IMR-90 (cell line): ENCODE measurements at regions not wholly inside any gene's neighbourhood (a gene's known extent, or its start where the extent isn't known, plus 50 kb on each side); places are given as distances from the start of the nearest gene placed in this dataset.

Experiments used
- ATAC-seq: fragments of 200-7000 bp; cut with Tn5 transposase; 2 replicates; pipeline ENCODE4 v1.9.1; 2020; ENCODE audit warnings: low read depth, mild to moderate bottlenecking, moderate library complexity
- BruUV-seq: library from RNA; stranded (reverse); fragments of 400-500 nt; replicated peaks from 2 replicates; lab custom pipeline; 2021; lab: Mats Ljungman, UMichigan
- CTCF ChIA-PET: fragments of 300-600 bp; formaldehyde crosslinking; extraction: SDS; loops from one replicate; lab custom pipeline; 2021; ENCODE audit warnings: antibody characterized with exemption; lab: Yijun Ruan, JAX
- POLR2A ChIA-PET: fragments of 300-600 bp; sonication (Branson Sonifier 250); formaldehyde crosslinking; loops from one replicate; lab custom pipeline; 2022; ENCODE audit warnings: antibody characterized with exemption; ENCODE audit not compliant: unreplicated experiment; lab: Charles Lee
- DNase-seq: peaks from one replicate; pipeline ENCODE4 v3.0.0; 2013
- H2AFZ ChIP-seq: replicated peaks from 2 replicates; pipeline ENCODE3; 2013; ENCODE audit warnings: low read length, mild to moderate bottlenecking; ENCODE audit not compliant: poor library complexity
- H2AK5ac ChIP-seq: 2 replicates; pipeline ENCODE4 v1.6.1; 2013; ENCODE audit warnings: low read depth, low read length, inconsistent platforms
- H2AK9ac ChIP-seq: replicated peaks from 2 replicates; pipeline ENCODE3; 2013; ENCODE audit warnings: mild to moderate bottlenecking, low read depth, low read length, moderate library complexity; ENCODE audit not compliant: poor library complexity
- H2BK120ac ChIP-seq: 2 replicates; pipeline ENCODE4 v1.6.1; 2013; ENCODE audit warnings: low read depth, low read length, inconsistent platforms
- H2BK15ac ChIP-seq: 3 replicates; pipeline ENCODE4 v1.6.1; 2013; ENCODE audit warnings: low read depth, low read length, inconsistent platforms
- H2BK20ac ChIP-seq: 2 replicates; pipeline ENCODE4 v1.6.1; 2013; ENCODE audit warnings: low read depth, mild to moderate bottlenecking, inconsistent platforms, low read length, moderate library complexity
- H2BK5ac ChIP-seq: 2 replicates; pipeline ENCODE4 v1.6.1; 2013; ENCODE audit warnings: mild to moderate bottlenecking, low read depth, low read length, inconsistent platforms; ENCODE audit not compliant: poor library complexity, severe bottlenecking
- H3K14ac ChIP-seq: replicated peaks from 2 replicates; pipeline ENCODE4 v1.6.1; 2013; ENCODE audit warnings: low read depth, low read length, inconsistent platforms
- H3K18ac ChIP-seq: 2 replicates; pipeline ENCODE4 v1.6.1; 2013; ENCODE audit warnings: low read depth, low read length, control low read depth
- H3K23ac ChIP-seq: 2 replicates; pipeline ENCODE4 v1.6.1; 2013; ENCODE audit warnings: low read depth, low read length, inconsistent platforms
- H3K27ac ChIP-seq: 2 replicates; pipeline ENCODE4 v1.5.1; 2013; ENCODE audit warnings: mild to moderate bottlenecking, control low read depth, low read length; ENCODE audit not compliant: insufficient read depth
- H3K27me3 ChIP-seq: 2 replicates; pipeline ENCODE4 v1.6.1; 2013; ENCODE audit warnings: low read length; ENCODE audit not compliant: control insufficient read depth, insufficient read depth
- H3K36me3 ChIP-seq: 2 replicates; pipeline ENCODE4 v1.6.1; 2013; ENCODE audit warnings: low read length, mixed read lengths; ENCODE audit not compliant: control insufficient read depth, insufficient read depth
- H3K4ac ChIP-seq: 2 replicates; pipeline ENCODE4 v1.6.1; 2013; ENCODE audit warnings: low read depth, low read length, inconsistent platforms
- H3K4me1 ChIP-seq: 2 replicates; pipeline ENCODE4 v1.6.1; 2013; ENCODE audit warnings: low read length, mixed read lengths; ENCODE audit not compliant: control insufficient read depth, insufficient read depth
- H3K4me2 ChIP-seq: 2 replicates; pipeline ENCODE4 v1.6.1; 2013; ENCODE audit warnings: low read depth, mild to moderate bottlenecking, control low read depth, low read length, moderate library complexity
- H3K4me3 ChIP-seq: 2 replicates; pipeline ENCODE4 v1.5.1; 2013; ENCODE audit warnings: low read depth, mild to moderate bottlenecking, control low read depth, low read length, moderate library complexity; ENCODE audit not compliant: insufficient read depth
- H3K56ac ChIP-seq: 2 replicates; pipeline ENCODE4 v1.6.1; 2013; ENCODE audit warnings: low read length, inconsistent platforms; ENCODE audit not compliant: insufficient read depth; ENCODE audit errors: extremely low read depth
- H3K79me1 ChIP-seq, 2 experiments: 2 replicates each; pipeline ENCODE4 v1.6.1; 2013; ENCODE audit warnings: low read length in 2 of 2, inconsistent platforms in 1 of 2, low read depth in 1 of 2
- H3K9ac ChIP-seq: 2 replicates; pipeline ENCODE4 v1.6.1; 2013; ENCODE audit warnings: low read depth, low read length, control low read depth
- H3K9me1 ChIP-seq: 2 replicates; pipeline ENCODE4 v1.6.1; 2013; ENCODE audit warnings: low read length, inconsistent platforms; ENCODE audit not compliant: insufficient read depth
- H3K9me3 ChIP-seq: 2 replicates; pipeline ENCODE4 v1.6.1; 2013; ENCODE audit warnings: low read length; ENCODE audit not compliant: control insufficient read depth, insufficient read depth
- H4K20me1 ChIP-seq: 2 replicates; pipeline ENCODE4 v1.6.1; 2013; ENCODE audit warnings: low read length, inconsistent platforms; ENCODE audit not compliant: insufficient read depth
- H4K5ac ChIP-seq: 2 replicates; pipeline ENCODE4 v1.6.1; 2013; ENCODE audit warnings: mild to moderate bottlenecking, low read depth, low read length, control low read depth
- H4K8ac ChIP-seq, 2 experiments: 2 replicates each; pipeline ENCODE4 v1.6.1; 2013; ENCODE audit warnings: low read depth in 2 of 2, low read length in 2 of 2, control low read depth in 1 of 2, inconsistent platforms in 1 of 2
- H4K91ac ChIP-seq: 2 replicates; pipeline ENCODE4 v1.6.1; 2013; ENCODE audit warnings: low read depth, low read length, inconsistent platforms; ENCODE audit not compliant: insufficient read depth
- BHLHE40 ChIP-seq: fragments of 150-350 bp; IDR thresholded peaks from 2 replicates; pipeline ENCODE4 v1.6.1; 2016; ENCODE audit warnings: mild to moderate bottlenecking, low read depth, low read length
- CEBPB ChIP-seq: IDR thresholded peaks from 2 replicates; pipeline ENCODE4 v1.6.1; 2012; ENCODE audit warnings: low read depth, low read length, improper control_type of control experiment
- CHD1 ChIP-seq: IDR thresholded peaks from 2 replicates; pipeline ENCODE4 v1.6.1; 2012; ENCODE audit warnings: low read depth, low read length, improper control_type of control experiment
- FOS ChIP-seq: fragments of 150-350 bp; IDR thresholded peaks from 2 replicates; pipeline ENCODE4 v1.6.1; 2016; ENCODE audit warnings: low read depth, low read length
- MAFK ChIP-seq: IDR thresholded peaks from 2 replicates; pipeline ENCODE4 v1.6.1; 2012; ENCODE audit warnings: low read depth, low read length, improper control_type of control experiment
- MAZ ChIP-seq: IDR thresholded peaks from 2 replicates; pipeline ENCODE4 v1.6.1; 2012; ENCODE audit warnings: low read depth, mild to moderate bottlenecking, low read length, improper control_type of control experiment, moderate library complexity, borderline replicate concordance
- MXI1 ChIP-seq: IDR thresholded peaks from 2 replicates; pipeline ENCODE4 v1.6.1; 2012; ENCODE audit warnings: low read depth, mild to moderate bottlenecking, low read length, moderate library complexity, borderline replicate concordance
- NFE2L2 ChIP-seq: fragments of 150-350 bp; IDR thresholded peaks from 2 replicates; pipeline ENCODE4 v1.6.1; 2016; ENCODE audit warnings: low read depth, mild to moderate bottlenecking, low read length
- POLR2A ChIP-seq: IDR thresholded peaks from 2 replicates; pipeline ENCODE4 v1.6.1; 2012; ENCODE audit warnings: mild to moderate bottlenecking, low read depth, low read length
- RAD21 ChIP-seq: IDR thresholded peaks from 2 replicates; pipeline ENCODE4 v1.6.1; 2012; ENCODE audit warnings: low read length, improper control_type of control experiment
- RCOR1 ChIP-seq: IDR thresholded peaks from 2 replicates; pipeline ENCODE4 v1.6.1; 2012; ENCODE audit warnings: mild to moderate bottlenecking, low read length, improper control_type of control experiment; ENCODE audit not compliant: insufficient replicate concordance
- RFX5 ChIP-seq: IDR thresholded peaks from 2 replicates; pipeline ENCODE4 v1.8.0; 2012; ENCODE audit warnings: low read depth, mild to moderate bottlenecking, low read length, moderate library complexity
- SMC3 ChIP-seq: fragments of 150-350 bp; IDR thresholded peaks from 2 replicates; pipeline ENCODE4 v1.6.1; 2016; ENCODE audit warnings: low read depth, mild to moderate bottlenecking, antibody characterized with exemption, low read length, moderate library complexity
- WGBS, 2 experiments: methylation state at CpG; one replicate each; pipeline versions ENCODE4 v1.1.5 to v1.1.7; 2013; ENCODE audit warnings: missing lambda C conversion rate in 2 of 2; ENCODE audit not compliant: insufficient read length in 1 of 2; ENCODE audit errors: extremely low coverage in 2 of 2; 5-methylcytosine and 5-hydroxymethylcytosine counted together
- dilution Hi-C: fragments of 300-500 bp; cut with HindIII; formaldehyde crosslinking; loops from one replicate; pipeline ENCODE4 v1.14.3; 2018; ENCODE audit warnings: low sequenced_read_pairs; ENCODE audit not compliant: unreplicated experiment
- in situ Hi-C: fragments of 300-500 bp; cut with MboI; formaldehyde crosslinking; loops from 3 replicates; pipeline ENCODE4 v1.14.3; 2019; ENCODE audit warnings: low sequenced_read_pairs, inconsistent platforms, mixed read lengths
- intact Hi-C: fragments of 100-400 bp; cut with micrococcal nuclease; formaldehyde crosslinking; loops from 2 replicates; pipeline ENCODE4 v1.10.0; 2022
- TF ChIP-seq, protein P1 (sequence below): conservative IDR thresholded peaks from 2 replicates; pipeline ENCODE4 v1.5.1; 2012; ENCODE audit warnings: mild to moderate bottlenecking, low read depth, low read length, improper control_type of control experiment
- TF ChIP-seq, protein P2 (sequence below): fragments of 150-350 bp; IDR thresholded peaks from 2 replicates; pipeline ENCODE4 v1.6.1; 2016; ENCODE audit warnings: low read depth, mild to moderate bottlenecking, low read length, moderate library complexity, borderline replicate concordance
- TF ChIP-seq, protein P3 (sequence below): fragments of 150-350 bp; IDR thresholded peaks from 2 replicates; pipeline ENCODE4 v1.6.1; 2017; ENCODE audit warnings: mild to moderate bottlenecking, antibody characterized with exemption, low read length, low read depth

DNA sequence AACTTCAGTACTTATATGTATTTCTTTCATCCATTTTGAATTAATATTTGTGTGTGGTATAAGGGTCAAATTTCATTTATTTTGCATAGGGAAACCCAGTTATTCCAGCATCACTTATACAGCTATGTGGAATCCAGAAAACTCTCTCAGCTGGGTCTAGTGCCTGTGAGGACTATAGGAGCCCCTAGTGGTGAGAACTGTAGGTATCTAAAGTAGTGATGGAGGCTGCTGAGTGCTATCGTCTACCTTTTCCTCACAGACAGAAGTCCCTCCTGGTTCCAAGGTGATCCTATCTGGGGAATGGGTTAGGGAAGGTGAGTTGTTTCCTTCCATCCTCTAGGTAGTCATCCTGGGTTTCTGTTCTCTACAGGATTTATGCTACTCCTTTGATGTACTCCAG lies 352.0 kb upstream of the C1orf87 start:
- H2BK5ac ChIP-seq = no peak overlapping the region
- ChIA-PET POLR2A (no interaction called here), CTCF (no interaction called here)
- no peak overlapping the region for H3K56ac ChIP-seq
- ATAC-seq (no peak), DNase-seq (no peak)
- H3K4me1 ChIP-seq = no peaks in the 10 kb centered on the region
- H2BK20ac ChIP-seq = no peak overlapping the region
- no CpG with 5 or more reads among the region's 1 CpG for WGBS, 2 experiments
- no peaks in the 10 kb centered on the region for H3K79me1 ChIP-seq
- no peak overlapping the region for H2AK9ac ChIP-seq
- H4K20me1 ChIP-seq = no peaks in the 10 kb centered on the region
- peaks cover 3% of the 10 kb centered on the region; the same call in 1 of the 2 replicates for H3K9me3 ChIP-seq
- H2AK5ac ChIP-seq = no peak overlapping the region
- no peak overlapping the region for H2BK120ac ChIP-seq
- no peaks in the 10 kb centered on the region for H3K9me1 ChIP-seq
- no peak overlapping the region for H3K4ac ChIP-seq
- no peak overlapping the region for H4K5ac ChIP-seq
- H3K36me3 ChIP-seq = no peaks in the 10 kb centered on the region
- dilution Hi-C loops (no loop called here), in situ Hi-C loops (no loop called here), intact Hi-C loops (no loop called here)
- H3K18ac ChIP-seq = no peak overlapping the region
- H3K27ac ChIP-seq = no peak overlapping the region
- H4K91ac ChIP-seq = no peak overlapping the region
- no peaks in the 10 kb centered on the region for H3K27me3 ChIP-seq
- H3K9ac ChIP-seq = no peak overlapping the region
- no peak overlapping the region for H4K8ac ChIP-seq
- H2AFZ ChIP-seq = no peak overlapping the region
- H3K4me2 ChIP-seq = no peak overlapping the region
- no peak overlapping the region for H3K4me3 ChIP-seq
- no TSS peak for BruUV-seq
- H3K23ac ChIP-seq = no peak overlapping the region
- no peak for TF ChIP-seq MAFK
- TF ChIP-seq SMC3 = no peak
- TF ChIP-seq BHLHE40 = no peak
- no peak for TF ChIP-seq CHD1
- TF ChIP-seq CEBPB = no peak
- TF ChIP-seq, protein P1, sequence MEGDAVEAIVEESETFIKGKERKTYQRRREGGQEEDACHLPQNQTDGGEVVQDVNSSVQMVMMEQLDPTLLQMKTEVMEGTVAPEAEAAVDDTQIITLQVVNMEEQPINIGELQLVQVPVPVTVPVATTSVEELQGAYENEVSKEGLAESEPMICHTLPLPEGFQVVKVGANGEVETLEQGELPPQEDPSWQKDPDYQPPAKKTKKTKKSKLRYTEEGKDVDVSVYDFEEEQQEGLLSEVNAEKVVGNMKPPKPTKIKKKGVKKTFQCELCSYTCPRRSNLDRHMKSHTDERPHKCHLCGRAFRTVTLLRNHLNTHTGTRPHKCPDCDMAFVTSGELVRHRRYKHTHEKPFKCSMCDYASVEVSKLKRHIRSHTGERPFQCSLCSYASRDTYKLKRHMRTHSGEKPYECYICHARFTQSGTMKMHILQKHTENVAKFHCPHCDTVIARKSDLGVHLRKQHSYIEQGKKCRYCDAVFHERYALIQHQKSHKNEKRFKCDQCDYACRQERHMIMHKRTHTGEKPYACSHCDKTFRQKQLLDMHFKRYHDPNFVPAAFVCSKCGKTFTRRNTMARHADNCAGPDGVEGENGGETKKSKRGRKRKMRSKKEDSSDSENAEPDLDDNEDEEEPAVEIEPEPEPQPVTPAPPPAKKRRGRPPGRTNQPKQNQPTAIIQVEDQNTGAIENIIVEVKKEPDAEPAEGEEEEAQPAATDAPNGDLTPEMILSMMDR = no peak
- TF ChIP-seq, protein P2, sequence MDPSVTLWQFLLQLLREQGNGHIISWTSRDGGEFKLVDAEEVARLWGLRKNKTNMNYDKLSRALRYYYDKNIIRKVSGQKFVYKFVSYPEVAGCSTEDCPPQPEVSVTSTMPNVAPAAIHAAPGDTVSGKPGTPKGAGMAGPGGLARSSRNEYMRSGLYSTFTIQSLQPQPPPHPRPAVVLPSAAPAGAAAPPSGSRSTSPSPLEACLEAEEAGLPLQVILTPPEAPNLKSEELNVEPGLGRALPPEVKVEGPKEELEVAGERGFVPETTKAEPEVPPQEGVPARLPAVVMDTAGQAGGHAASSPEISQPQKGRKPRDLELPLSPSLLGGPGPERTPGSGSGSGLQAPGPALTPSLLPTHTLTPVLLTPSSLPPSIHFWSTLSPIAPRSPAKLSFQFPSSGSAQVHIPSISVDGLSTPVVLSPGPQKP = no peak
- no peak for TF ChIP-seq MXI1
- TF ChIP-seq RFX5 = no peak
- no peak for TF ChIP-seq RAD21
- TF ChIP-seq MAZ = no peak
- TF ChIP-seq, protein P3, sequence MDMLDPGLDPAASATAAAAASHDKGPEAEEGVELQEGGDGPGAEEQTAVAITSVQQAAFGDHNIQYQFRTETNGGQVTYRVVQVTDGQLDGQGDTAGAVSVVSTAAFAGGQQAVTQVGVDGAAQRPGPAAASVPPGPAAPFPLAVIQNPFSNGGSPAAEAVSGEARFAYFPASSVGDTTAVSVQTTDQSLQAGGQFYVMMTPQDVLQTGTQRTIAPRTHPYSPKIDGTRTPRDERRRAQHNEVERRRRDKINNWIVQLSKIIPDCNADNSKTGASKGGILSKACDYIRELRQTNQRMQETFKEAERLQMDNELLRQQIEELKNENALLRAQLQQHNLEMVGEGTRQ = no peak
- TF ChIP-seq NFE2L2 = no peak
- no peak for TF ChIP-seq RCOR1
- no peak for TF ChIP-seq POLR2A
- TF ChIP-seq FOS = no peak
- H3K14ac ChIP-seq = no peak overlapping the region
- no peak overlapping the region for H2BK15ac ChIP-seq
